HG03095 (cell line): ENCODE measurements at regions not wholly inside any gene's neighbourhood (a gene's known extent, or its start where the extent isn't known, plus 50 kb on each side); places are given as distances from the start of the nearest gene placed in this dataset.

ENCODE experiments used
- ATAC-seq: cut with Tn5 transposase; IDR thresholded peaks from one replicate; pipeline ENCODE4 v1.9.1; 2021; ENCODE audit warnings: moderate library complexity; ENCODE audit not compliant: unreplicated experiment

- ATAC-seq, result no peak
Observed at GRCh38 chr4:153997516-153997915, 208.6 kb upstream of the SFRP2 start.

DNA sequence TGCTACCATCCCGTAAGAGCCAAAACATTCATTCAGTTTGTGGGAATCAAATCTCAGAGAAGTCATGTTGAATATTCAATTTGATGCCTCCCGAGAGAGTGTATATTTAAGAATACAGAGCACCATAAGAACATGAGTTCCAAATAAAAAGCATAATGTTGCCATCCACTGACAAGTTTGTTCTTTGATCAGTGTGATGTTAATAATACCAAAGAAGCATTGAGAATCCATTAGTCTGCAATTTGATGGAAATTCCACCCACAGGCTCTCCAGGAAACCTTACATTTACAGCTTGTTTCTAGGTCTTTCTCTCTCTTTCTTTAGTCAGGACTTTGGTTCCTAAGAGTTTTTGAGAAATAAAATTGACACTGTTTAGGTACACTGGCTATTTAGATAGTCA, 200.6 kb upstream of the SFRP2 start:
- ATAC-seq, result no peak

GRCh38 chr4:153988492-153989363, 199.8 kb upstream of the SFRP2 start:
- ATAC-seq, result no peak

- no peak for ATAC-seq
Observed at GRCh38 chr4:153987291-153987690, 198.4 kb upstream of the SFRP2 start.

DNA sequence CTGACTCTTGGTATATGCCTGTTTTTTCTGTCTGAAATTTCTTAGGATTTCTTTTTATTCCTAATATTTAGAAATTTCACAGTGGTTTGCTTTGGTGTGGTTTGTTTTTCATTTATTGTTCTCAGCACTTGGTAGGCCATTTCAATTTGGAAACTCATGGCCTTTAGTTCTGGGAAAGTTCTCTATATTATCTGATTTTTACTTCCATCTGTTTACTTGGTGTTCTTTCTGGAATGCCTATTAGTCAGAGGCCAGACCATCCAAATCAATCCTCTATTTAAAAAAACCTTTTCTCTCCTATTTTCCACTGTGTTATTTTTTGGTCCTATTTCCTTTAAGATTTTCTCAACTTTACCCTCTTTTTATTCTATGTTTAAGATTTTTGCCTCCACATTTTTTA, 188.1 kb upstream of the SFRP2 start:
- no peak for ATAC-seq

GRCh38 chr4:153974452-153974851, 185.6 kb upstream of the SFRP2 start:
- no peak for ATAC-seq

- no peak for ATAC-seq
Observed at GRCh38 chr4:153973942-153974341, 185.1 kb upstream of the SFRP2 start.

DNA sequence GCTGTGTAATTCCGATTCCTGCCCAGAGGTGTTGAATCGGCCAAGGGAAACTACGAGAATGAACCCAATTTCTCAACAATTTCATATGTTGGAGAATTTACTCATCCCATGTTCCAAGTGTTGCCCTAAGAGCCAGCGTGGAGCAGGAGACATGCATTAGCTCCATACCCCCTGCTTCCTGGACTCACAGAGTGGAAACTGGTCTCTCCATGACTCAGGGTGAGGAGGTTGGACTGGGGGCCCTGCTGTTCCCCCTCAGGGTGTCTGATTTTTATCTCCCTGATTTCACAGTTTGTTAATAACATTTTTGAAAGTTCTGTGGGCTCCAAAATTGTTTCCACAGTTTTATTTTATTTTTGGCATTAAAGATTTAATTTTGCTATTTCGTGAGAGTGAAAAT, 183.0 kb upstream of the SFRP2 start:
- no peak for ATAC-seq

DNA sequence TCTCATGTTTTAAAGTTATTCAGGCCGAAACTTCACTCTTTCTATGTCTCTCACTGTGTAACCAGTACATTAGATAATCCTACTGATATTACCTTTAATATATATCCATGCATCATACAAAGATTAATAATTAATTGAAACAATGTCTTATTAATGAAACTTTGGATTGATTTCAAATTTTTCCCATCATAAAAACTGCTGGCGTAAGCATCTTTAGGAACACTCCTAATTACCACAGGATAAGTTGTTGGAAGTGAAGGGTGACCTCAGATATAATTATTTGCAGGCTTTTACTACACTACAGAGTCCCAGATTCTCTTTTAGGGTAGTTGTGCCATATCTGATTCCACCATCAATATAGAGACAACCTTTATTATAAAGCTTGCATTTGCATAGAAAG, 181.3 kb upstream of the SFRP2 start:
- no peak for ATAC-seq

DNA sequence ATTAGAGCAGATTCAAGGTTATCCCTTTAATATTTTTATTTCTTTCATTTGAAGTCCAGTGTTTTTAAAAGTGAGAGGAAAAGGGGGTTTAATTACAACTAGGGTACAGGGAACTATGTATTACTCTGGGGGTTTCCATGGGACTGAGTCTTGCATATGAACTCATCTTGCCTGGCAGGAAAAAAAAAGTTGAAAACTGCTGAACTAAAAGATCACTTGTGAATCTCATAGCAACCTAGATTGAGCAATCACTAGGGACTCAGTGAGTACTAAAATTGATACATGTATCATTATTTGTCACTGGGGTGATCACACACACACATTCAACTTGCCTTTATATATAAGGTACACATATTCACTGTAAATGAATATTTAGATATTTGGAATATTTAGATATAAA, 180.7 kb upstream of the SFRP2 start:
- no peak for ATAC-seq

DNA sequence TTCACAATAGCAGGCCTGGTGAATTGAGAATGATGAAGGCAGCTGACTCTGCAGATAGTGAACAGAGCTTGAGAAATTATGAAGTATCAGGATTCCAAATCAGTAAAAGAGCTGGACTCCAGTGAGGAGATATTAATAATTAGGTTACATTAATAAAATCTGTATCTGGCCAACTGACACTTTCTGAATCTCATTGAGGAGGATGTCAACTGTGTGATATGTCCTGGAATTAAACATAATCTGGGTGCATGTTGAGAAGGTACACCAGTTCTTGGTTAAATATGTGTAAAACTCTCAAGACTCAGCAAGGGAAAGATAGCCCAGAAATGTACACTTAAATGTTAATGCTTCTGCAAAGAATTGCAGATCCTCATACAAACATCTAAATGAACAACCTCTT, 177.8 kb upstream of the SFRP2 start:
- no peak for ATAC-seq

DNA sequence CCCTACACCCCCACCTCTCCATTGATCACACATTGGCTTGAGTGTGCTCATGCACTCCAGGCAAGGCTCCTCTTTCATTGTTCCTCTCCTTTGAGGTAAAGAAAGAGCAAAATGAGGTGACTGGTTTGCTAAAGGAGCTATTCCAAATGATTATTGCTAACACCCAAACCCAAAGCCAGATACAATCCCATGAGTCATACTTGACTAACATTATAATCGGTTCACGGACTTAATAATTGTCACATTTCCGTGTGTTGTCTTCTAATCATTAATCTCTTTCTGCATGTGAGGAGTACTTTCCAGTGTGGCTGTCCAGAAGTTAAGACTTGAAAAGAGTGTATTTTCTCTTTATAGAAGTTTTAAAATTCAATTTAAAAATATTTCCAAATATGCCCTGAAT, 174.3 kb upstream of the SFRP2 start:
- no peak for ATAC-seq

GRCh38 chr4:153962311-153963039, 173.6 kb upstream of the SFRP2 start:
- ATAC-seq, result no peak

DNA sequence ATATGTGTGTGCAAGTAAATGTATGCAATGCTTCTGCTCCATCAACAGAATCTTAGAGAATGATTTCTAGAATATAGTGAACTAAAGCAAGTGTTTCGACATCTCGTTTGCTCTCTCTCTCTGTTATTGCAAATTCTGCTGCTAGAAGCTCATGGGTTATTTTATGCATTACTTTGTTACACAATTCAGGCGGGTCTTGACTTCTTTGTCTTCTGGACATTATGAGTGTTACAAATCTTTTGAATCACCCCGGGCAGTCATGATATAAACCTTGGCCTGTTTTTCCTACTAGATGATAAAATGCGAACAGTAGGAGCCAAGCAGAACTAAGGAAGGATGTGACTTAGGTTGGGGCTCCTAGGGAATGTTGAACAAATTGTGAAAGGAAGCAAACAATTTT, 166.4 kb upstream of the SFRP2 start:
- no peak for ATAC-seq

- no peak for ATAC-seq
Observed at GRCh38 chr4:153954654-153955053, 165.8 kb upstream of the SFRP2 start.

- ATAC-seq, result no peak
Observed at GRCh38 chr4:153950100-153950979, 161.5 kb upstream of the SFRP2 start.

DNA sequence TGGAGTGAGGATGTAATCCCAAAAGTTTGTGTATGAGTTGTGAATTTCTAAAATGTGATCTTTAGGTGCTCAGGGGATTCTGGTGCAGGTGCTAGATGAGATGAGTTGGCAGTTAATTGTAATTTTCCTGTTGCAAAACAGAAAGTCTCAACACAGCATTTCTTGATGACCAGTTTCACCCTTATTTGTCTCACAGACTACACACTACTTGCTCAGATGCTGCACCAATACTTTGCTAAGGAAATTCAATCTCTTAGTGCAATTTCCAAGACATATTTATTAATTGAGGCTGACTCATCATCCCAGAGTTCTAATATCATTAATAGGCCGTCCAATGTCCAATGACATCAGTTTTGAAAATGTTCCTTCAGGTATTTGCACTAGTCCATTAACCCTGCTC, 159.2 kb upstream of the SFRP2 start:
- ATAC-seq, result no peak

GRCh38 chr4:153947124-153947523, 158.2 kb upstream of the SFRP2 start:
- no peak for ATAC-seq

DNA sequence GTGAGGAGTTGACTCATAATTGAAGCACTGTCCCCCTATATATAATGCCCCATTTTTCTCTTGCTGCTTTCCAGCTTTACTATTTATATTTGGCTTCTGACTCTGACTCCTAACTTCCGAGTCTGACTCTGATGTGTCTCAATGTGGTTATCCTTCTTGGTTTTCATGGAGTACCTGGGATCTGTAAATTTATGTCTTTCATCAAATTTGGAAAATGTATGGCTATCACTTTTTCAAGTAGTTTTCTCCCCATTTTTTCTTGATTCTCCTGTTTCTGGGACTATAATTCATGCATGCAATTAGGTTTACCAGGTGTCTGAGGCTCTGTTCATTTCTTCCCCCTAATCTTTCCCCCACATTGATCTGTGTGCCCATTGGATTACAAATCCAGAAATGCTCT, 156.8 kb upstream of the SFRP2 start:
- ATAC-seq, result no peak

DNA sequence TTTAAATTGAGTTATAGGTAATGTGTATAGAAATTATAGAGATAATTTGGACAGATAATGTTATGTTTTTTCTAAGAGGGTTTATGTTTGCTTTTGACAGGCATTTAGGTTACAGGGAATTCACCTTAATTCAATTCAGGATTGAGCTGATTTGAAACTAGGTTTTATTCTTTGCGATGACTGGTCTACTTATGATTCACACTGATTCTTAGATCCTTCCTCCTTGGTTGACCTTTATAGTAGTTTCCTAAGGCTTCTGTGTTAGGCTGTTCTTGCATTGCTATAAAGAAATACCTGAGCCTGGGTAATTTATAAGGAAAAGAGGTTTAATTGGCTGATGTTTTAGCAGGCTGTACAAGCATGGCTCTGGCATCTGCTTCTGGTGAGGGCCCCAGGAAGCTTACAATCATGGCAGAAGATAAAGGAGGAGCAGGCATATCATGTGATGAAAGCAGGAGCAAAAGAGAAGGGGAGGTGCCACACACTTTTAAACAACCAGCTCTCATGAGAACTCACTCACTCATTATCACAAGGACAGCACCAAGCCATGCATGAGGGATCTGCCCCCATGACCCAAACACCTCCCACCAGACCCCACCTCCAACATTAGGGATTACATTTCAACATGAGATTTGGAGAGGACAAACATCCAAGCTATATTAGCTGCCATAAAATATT, 155.0 kb upstream of the SFRP2 start:
- no peak for ATAC-seq

GRCh38 chr4:153940916-153941315, 152.0 kb upstream of the SFRP2 start:
- no peak for ATAC-seq
